Thoracic aorta (tissue), 2 donors: ENCODE measurements at regions not wholly inside any gene's neighbourhood (a gene's known extent, or its start where the extent isn't known, plus 50 kb on each side); places are given as distances from the start of the nearest gene placed in this dataset.

Source experiments
- ATAC-seq: fragments of 150-250 bp; one replicate; pipeline ENCODE4 v1.8.0; 2017; ENCODE audit warnings: low read depth; ENCODE audit not compliant: insufficient number of reproducible peaks, low FRiP score
- DNase-seq: peaks from one replicate; pipeline ENCODE4 v3.0.0-alpha.2; 2020; ENCODE audit warnings: low spot score
- H3K27ac ChIP-seq, 2 donors: fragments of 200-600 bp; sonication (generic); 1 replicate in 1 of 2; 2 replicates in 1 of 2; pipeline ENCODE4 v1.5.1; 2016; ENCODE audit warnings: mild to moderate bottlenecking in 2 of 2, moderate library complexity in 2 of 2
- H3K27me3 ChIP-seq: fragments of 200-600 bp; sonication (generic); replicated peaks from 2 replicates; pipeline ENCODE4 v1.6.0; 2016; ENCODE audit warnings: mild to moderate bottlenecking; ENCODE audit not compliant: insufficient read depth
- H3K36me3 ChIP-seq: fragments of 200-600 bp; sonication (generic); one replicate; pipeline ENCODE4 v1.5.1; 2016
- H3K4me1 ChIP-seq, 2 donors: fragments of 200-600 bp; sonication (generic); 1 replicate in 1 of 2; 2 replicates in 1 of 2; pipeline versions ENCODE4 v1.5.1 to v1.6.0; 2016; ENCODE audit warnings: low read depth in 2 of 2, mild to moderate bottlenecking in 1 of 2; ENCODE audit not compliant: control insufficient read depth in 1 of 2
- H3K4me3 ChIP-seq: fragments of 200-600 bp; sonication (generic); 2 replicates; pipeline ENCODE4 v1.5.1; 2016; ENCODE audit warnings: mild to moderate bottlenecking
- H3K9me3 ChIP-seq: fragments of 200-600 bp; sonication (generic); 2 replicates; pipeline ENCODE4 v1.5.1; 2016
- TF ChIP-seq, protein P1 (sequence below): fragments of 200-600 bp; sonication (generic); IDR thresholded peaks from one replicate; pipeline ENCODE4 v1.5.1; 2019; ENCODE audit warnings: antibody characterized with exemption

DNA sequence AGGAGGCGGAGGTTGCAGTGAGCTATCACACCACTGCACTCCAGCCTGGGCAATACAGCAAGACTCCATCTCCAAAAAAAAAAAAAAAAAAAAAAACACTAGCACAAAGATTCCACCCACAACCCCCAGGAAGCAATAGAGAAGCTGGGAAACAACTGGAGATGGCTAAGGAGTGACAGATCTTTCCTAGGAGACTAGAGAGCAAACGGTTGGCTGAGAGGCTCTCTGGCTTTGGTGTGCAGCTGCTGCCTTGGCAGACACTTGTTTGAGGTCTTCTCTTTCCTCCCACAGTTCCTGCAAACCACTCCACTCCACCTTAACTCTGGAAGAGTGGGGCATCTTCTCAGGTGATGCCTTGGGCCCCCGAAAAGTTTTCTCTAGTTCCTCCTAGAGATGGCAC lies 78.5 kb upstream of the LANCL2 start:
- no peak overlapping the region for H3K27ac ChIP-seq
- H3K4me3 ChIP-seq, result no peak overlapping the region
- ATAC-seq (no peak), DNase-seq (no peak)
- TF ChIP-seq, protein P1, sequence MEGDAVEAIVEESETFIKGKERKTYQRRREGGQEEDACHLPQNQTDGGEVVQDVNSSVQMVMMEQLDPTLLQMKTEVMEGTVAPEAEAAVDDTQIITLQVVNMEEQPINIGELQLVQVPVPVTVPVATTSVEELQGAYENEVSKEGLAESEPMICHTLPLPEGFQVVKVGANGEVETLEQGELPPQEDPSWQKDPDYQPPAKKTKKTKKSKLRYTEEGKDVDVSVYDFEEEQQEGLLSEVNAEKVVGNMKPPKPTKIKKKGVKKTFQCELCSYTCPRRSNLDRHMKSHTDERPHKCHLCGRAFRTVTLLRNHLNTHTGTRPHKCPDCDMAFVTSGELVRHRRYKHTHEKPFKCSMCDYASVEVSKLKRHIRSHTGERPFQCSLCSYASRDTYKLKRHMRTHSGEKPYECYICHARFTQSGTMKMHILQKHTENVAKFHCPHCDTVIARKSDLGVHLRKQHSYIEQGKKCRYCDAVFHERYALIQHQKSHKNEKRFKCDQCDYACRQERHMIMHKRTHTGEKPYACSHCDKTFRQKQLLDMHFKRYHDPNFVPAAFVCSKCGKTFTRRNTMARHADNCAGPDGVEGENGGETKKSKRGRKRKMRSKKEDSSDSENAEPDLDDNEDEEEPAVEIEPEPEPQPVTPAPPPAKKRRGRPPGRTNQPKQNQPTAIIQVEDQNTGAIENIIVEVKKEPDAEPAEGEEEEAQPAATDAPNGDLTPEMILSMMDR, result no peak
- H3K4me1 ChIP-seq, result no peaks in the 10 kb centered on the region
- no peaks in the 10 kb centered on the region for H3K9me3 ChIP-seq
- no peaks in the 10 kb centered on the region for H3K27me3 ChIP-seq
- no peaks in the 10 kb centered on the region for H3K36me3 ChIP-seq

- no peaks in the 10 kb centered on the region for H3K36me3 ChIP-seq
- ATAC-seq, result no peak
- H3K9me3 ChIP-seq, result no peaks in the 10 kb centered on the region
- DNase-seq, result no peak
- H3K27me3 ChIP-seq, result no peaks in the 10 kb centered on the region
- H3K4me3 ChIP-seq, result no peak overlapping the region
- H3K27ac ChIP-seq, result no peak overlapping the region
- TF ChIP-seq, protein P1, result no peak
- no peaks in the 10 kb centered on the region for H3K4me1 ChIP-seq
Observed at GRCh38 chr7:55288070-55288824, 76.9 kb upstream of the LANCL2 start.

GRCh38 chr7:55296070-55296469 lies 69.1 kb upstream of the LANCL2 start:
- TF ChIP-seq, protein P1, result no peak
- Histone ChIP-seq H3K9me3 (no peaks in the 10 kb centered on the region), H3K27ac (no peak overlapping the region), H3K27me3 (no peaks in the 10 kb centered on the region), H3K4me3 (no peak overlapping the region), H3K4me1 (no peaks in the 10 kb centered on the region), H3K36me3 (no peaks in the 10 kb centered on the region)
- no peak for DNase-seq
- ATAC-seq, result no peak

DNA sequence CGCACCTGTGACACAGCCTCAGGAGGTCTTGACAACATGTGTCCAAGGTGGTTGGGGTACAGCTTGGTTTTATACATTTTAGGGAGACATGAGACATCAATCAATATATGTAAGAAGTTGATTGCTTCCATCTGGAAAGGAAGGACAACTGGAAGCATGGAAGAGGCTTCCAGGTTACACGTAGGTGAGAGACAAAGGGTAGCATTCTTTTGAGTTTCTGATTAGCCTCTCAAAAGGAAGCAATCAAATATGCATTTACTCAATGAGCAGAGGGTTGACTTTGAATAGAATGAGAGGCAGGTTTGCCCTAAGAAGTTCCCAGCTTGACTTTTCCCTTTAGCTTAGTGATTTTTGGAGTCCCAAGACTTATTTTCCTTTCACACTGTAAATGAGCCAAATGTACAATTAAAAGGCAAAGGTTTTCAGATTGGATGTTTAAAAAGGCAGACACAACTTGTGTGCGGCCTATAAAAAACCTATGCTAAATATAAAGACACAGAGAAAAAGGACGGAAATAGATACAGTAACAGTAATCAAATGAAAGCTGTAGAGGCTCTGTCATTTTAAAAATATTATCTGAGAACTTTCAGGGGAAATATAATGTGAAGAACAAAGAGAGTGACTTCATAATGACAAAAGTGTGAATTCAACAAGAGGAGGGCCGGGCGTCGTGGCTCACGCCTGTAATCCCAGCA lies 65.7 kb upstream of the LANCL2 start:
- no peak for DNase-seq
- TF ChIP-seq, protein P1, result no peak
- Histone ChIP-seq H3K27ac (no peak overlapping the region), H3K4me3 (no peak overlapping the region), H3K36me3 (no peaks in the 10 kb centered on the region), H3K4me1 (no peaks in the 10 kb centered on the region), H3K27me3 (no peaks in the 10 kb centered on the region), H3K9me3 (no peaks in the 10 kb centered on the region)
- no peak for ATAC-seq

GRCh38 chr7:55303220-55303619 lies 61.9 kb upstream of the LANCL2 start:
- peaks cover 0 to 6% of the 10 kb centered on the region in 2 donors for H3K4me1 ChIP-seq
- no peaks in the 10 kb centered on the region for H3K9me3 ChIP-seq
- no peaks in the 10 kb centered on the region for H3K36me3 ChIP-seq
- H3K27me3 ChIP-seq, result no peaks in the 10 kb centered on the region
- no peak overlapping the region for H3K27ac ChIP-seq
- H3K4me3 ChIP-seq, result no peak overlapping the region
- DNase-seq, result no peak
- no peak for ATAC-seq
- TF ChIP-seq, protein P1, result no peak
